Neural crest cell (in vitro differentiated cells): ENCODE measurements at regions not wholly inside any gene's neighbourhood (a gene's known extent, or its start where the extent isn't known, plus 50 kb on each side); places are given as distances from the start of the nearest gene placed in this dataset.
A peak's percentile ranks its signal among the peaks of the same experiment; 100 is the strongest.

ENCODE experiments used
- DNase-seq: peaks from one replicate; pipeline ENCODE4 v3.0.0; 2021; ENCODE audit warnings: low read depth, mixed read lengths, low spot score
- H3K27ac Mint-ChIP-seq: one replicate; pipeline ENCODE4 v1.8.0; 2021; ENCODE audit warnings: mild to moderate bottlenecking, mixed read lengths; ENCODE audit not compliant: unreplicated experiment
- H3K27me3 Mint-ChIP-seq: 2 replicates; pipeline ENCODE4 v1.8.0; 2021; ENCODE audit warnings: low read depth, mild to moderate bottlenecking, mixed read lengths
- H3K36me3 Mint-ChIP-seq: 2 replicates; pipeline ENCODE4 v1.8.0; 2021; ENCODE audit warnings: low read depth, mild to moderate bottlenecking, mixed read lengths
- H3K4me1 Mint-ChIP-seq: 2 replicates; pipeline ENCODE4 v1.8.0; 2021; ENCODE audit warnings: mixed read lengths
- H3K4me3 Mint-ChIP-seq: one replicate; pipeline ENCODE4 v1.8.0; 2021; ENCODE audit warnings: mild to moderate bottlenecking, mixed read lengths
- H3K9me3 Mint-ChIP-seq: 2 replicates; pipeline ENCODE4 v1.8.0; 2021; ENCODE audit warnings: mixed read lengths
- CTCF ChIP-seq: fragments of 200-600 bp; sonication (generic); conservative IDR thresholded peaks from 2 replicates; pipeline ENCODE4 v1.5.0; 2021; ENCODE audit warnings: antibody characterized with exemption, mild to moderate bottlenecking

GRCh38 chr1:59022799-59023198 lies 239.0 kb upstream of the JUN start:
- no peak for DNase-seq
- Mint-ChIP-seq H3K27ac (no peak overlapping the region), H3K4me3 (no peak overlapping the region), H3K36me3 (peaks cover 3% of the 10 kb centered on the region), H3K27me3 (no peaks in the 10 kb centered on the region), H3K9me3 (peaks cover 4% of the 10 kb centered on the region), H3K4me1 (no peaks in the 10 kb centered on the region)
- no peak for TF ChIP-seq CTCF

GRCh38 chr1:59025201-59025600 lies 241.4 kb upstream of the JUN start:
- TF ChIP-seq CTCF: no peak
- Mint-ChIP-seq H3K27me3 (no peaks in the 10 kb centered on the region), H3K9me3 (no peaks in the 10 kb centered on the region), H3K4me3 (no peak overlapping the region), H3K4me1 (no peaks in the 10 kb centered on the region), H3K27ac (no peak overlapping the region), H3K36me3 (no peaks in the 10 kb centered on the region)
- DNase-seq: no peak

DNA sequence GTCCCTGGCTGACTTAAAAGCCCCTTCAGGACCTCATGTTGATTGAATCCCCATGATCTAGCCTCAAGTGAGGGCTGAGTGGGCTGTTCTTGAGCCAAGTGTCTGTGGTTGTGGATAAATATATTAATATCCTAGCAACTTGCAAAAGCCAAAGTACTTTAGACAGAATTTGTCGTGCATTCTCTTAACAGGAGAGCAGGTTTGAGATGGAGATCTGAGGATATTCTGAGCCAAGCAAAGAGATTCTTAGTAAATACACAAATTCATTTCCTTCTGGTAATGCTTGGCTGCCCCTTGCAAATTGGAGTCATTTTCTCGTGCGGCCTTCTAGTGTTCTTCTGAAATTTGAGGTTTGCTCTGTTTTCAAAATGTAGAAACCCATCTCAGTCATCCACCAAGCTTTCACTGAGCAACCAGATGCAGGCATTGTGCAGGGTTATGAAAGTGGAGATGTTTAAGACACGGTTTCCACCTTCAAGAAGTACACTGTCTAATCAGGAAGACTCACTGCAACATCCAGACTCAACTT lies 242.1 kb upstream of the JUN start:
- Mint-ChIP-seq H3K4me3 (no peak overlapping the region), H3K9me3 (no peaks in the 10 kb centered on the region), H3K36me3 (no peaks in the 10 kb centered on the region), H3K27ac (peak overlapping the region; percentile 50), H3K27me3 (no peaks in the 10 kb centered on the region), H3K4me1 (no peaks in the 10 kb centered on the region)
- DNase-seq: no peak
- TF ChIP-seq CTCF: no peak

- Mint-ChIP-seq H3K4me3 (no peak overlapping the region), H3K9me3 (peaks cover 3% of the 10 kb centered on the region), H3K27me3 (no peaks in the 10 kb centered on the region), H3K36me3 (no peaks in the 10 kb centered on the region), H3K27ac (no peak overlapping the region), H3K4me1 (no peaks in the 10 kb centered on the region)
- no peak for DNase-seq
- TF ChIP-seq CTCF: no peak
Observed at GRCh38 chr1:59026472-59026948, 242.7 kb upstream of the JUN start.

GRCh38 chr1:59027177-59027576 lies 243.3 kb upstream of the JUN start:
- H3K9me3 Mint-ChIP-seq: peaks cover 3% of the 10 kb centered on the region
- no peak overlapping the region for H3K4me3 Mint-ChIP-seq
- H3K4me1 Mint-ChIP-seq: no peaks in the 10 kb centered on the region
- H3K27ac Mint-ChIP-seq: no peak overlapping the region
- no peaks in the 10 kb centered on the region for H3K27me3 Mint-ChIP-seq
- no peak for DNase-seq
- no peaks in the 10 kb centered on the region for H3K36me3 Mint-ChIP-seq
- no peak for TF ChIP-seq CTCF
